DMS 273 (cell line): ENCODE measurements at regions not wholly inside any gene's neighbourhood (a gene's known extent, or its start where the extent isn't known, plus 50 kb on each side); places are given as distances from the start of the nearest gene placed in this dataset.

ENCODE experiments used
- DNase-seq: peaks from one replicate; lab custom pipeline; 2025; ENCODE audit not compliant: unreplicated experiment; lab: John Stamatoyannopoulos, UW

GRCh38 chr4:186886759-186887158 lies 163.1 kb upstream of the FAT1 start:
- no peak for DNase-seq

DNA sequence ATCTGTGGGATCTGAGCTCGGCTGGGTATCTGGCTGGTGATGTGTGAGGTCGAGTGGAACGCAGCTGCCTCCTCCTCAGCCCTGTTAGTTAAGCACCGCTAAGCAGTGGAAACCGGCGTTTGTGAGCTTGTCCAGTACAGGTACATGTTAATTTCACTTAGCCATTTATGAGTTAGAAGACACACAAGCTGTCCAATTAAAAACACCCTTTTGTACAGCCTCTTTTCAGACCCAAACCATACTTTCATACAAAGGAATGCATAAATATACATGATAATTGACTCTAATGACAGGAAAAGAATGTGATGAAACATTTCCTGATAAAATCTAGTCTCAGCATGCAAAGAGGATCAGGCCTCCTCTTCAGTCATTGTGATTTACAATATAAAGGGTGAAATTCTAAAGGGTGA lies 163.6 kb upstream of the FAT1 start:
- DNase-seq = peak; percentile 14

- no peak for DNase-seq
Measured at GRCh38 chr4:186887752-186888151, 164.1 kb upstream of the FAT1 start.

GRCh38 chr4:186889876-186890643 lies 166.4 kb upstream of the FAT1 start:
- DNase-seq = no peak

- no peak for DNase-seq
Measured at GRCh38 chr4:186891859-186892486, 168.3 kb upstream of the FAT1 start.

DNA sequence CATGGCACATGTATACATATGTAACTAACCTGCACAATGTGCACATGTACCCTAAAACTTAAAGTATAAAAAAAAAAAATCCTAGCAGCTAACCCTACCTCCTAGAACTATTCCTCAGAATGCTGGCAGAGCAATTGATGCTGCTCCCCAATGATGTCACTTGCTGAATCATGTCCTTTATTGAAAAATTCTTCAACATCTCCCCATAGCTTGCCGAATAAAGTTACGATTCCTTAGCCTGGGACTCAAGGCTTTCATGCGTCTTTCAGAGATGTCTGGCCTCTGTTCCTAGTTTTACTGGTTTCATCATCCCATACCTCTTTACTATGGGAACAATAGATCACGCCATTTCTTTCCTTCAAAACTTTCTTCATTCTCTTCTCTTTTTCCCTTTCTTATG lies 174.7 kb upstream of the FAT1 start:
- no peak for DNase-seq

- DNase-seq = no peak
Measured at GRCh38 chr4:186900232-186900900, 176.7 kb upstream of the FAT1 start.

- no peak for DNase-seq
Measured at GRCh38 chr4:186900984-186901383, 177.3 kb upstream of the FAT1 start.

- no peak for DNase-seq
Measured at GRCh38 chr4:186901850-186902249, 178.2 kb upstream of the FAT1 start.

DNA sequence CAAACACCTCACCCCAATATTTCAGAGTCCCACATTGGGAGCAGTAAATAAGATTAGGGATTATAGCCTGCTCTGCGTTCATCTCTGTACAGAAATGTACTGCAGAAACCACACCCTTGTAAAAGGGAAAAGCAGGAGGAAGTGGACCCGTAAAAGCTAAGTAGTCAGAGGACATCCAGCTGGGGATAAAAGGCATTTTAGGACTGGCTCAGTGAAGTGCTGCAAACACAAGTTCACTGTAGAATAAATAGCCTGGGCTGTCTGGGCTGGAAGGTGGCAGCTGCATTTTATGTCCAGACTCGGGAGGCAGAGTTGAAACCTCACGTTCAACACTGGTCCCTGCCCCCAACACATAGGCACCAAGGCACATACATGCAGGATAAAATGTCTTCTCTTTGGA lies 178.7 kb upstream of the FAT1 start:
- DNase-seq = peak; percentile 9

GRCh38 chr4:186904101-186904500 lies 180.4 kb upstream of the FAT1 start:
- no peak for DNase-seq

- no peak for DNase-seq
Measured at GRCh38 chr4:186906722-186907121, 183.1 kb upstream of the FAT1 start.

DNA sequence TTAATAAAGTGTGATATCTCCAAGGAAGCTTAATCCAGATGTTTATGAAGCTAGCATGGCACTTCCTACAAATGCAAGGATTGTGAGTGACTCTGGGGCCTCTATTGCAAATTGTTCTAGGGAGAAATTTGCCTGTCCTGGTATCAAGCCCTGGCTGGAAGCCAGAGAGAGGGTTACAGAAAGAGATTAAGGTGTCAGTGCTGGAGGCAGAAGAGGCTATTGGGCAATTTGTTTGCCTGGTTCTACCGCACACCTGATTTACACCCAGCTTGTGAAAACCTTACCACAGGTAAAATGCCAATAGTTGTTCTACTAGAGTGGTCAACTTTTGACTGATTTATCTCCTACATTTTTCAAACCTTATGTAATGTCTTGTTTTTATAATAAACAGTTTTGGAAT lies 186.7 kb upstream of the FAT1 start:
- no peak for DNase-seq

DNA sequence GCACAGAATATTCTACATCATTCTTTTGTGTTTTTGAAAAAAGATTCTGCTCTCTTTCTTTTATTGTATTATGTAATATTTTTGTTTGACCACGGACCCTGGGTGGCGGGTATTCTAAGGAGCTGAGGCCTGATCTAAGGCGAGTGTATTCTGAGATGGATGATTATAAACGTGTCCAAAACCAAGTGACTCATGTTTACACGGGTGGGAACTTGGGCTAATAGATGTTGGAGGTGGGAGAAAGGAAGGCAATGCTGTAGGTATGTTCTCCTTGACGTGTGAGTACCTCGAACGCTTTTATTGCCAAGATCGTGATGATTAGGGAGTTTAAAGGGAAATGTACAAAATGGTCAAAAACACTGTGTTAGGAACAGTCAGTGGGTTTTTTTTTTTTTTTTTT lies 188.9 kb upstream of the FAT1 start:
- no peak for DNase-seq

DNA sequence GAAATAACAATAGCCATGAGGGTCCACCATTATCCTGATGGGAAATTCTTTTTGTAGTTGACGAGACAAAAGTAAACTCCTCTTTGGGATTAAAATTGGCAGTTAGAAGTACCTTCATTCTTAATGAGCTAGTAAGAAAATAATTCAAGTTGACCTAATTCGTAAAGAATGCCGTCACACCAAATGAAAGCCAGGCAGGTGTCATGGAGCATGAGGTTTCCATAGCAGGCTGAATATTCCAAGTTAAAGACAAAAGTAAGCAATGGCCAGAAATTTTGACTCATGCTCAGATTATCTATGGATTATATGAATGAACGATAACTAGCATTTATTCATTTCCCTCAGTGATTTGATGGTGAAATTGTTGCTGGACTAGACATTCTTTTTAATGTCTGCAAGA lies 192.2 kb upstream of the FAT1 start:
- DNase-seq = no peak

DNA sequence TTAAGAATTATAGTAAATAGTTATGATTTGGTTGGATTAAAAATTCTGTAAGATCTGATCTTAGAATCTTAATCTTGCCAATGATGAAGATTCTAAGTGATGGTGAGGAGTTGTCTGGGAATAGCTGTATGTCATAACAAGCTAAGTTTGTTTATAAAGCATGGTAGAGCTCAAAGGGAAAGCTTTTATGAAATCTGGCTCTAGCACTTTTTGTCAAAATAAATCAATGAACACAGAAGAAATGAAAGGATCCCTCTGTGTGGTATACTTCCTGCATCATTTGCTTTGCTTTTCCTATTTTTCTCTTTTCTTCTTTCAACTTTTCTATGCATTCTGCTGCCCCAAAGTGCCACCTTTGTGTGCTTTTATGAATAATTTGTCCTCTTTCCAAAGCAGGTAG lies 193.5 kb upstream of the FAT1 start:
- DNase-seq = no peak

DNA sequence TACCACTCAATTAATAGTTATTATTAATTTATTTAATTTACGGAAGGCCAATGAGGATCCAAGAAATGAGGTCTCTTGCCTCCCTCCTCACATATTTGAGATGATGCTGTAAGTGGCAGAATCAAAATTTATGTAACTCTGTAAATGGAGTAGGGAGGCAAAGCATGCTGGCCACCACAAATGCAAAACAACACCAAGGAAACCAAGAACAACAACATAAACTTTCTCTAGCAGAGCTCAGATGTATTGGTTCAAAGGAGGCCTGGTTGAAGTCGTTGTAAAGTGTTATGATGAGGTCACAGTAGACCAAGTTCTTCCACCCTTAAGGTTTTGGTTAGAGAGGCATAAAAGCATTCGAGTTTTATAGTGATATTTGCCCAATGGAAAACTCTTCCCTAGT lies 194.8 kb upstream of the FAT1 start:
- no peak for DNase-seq

DNA sequence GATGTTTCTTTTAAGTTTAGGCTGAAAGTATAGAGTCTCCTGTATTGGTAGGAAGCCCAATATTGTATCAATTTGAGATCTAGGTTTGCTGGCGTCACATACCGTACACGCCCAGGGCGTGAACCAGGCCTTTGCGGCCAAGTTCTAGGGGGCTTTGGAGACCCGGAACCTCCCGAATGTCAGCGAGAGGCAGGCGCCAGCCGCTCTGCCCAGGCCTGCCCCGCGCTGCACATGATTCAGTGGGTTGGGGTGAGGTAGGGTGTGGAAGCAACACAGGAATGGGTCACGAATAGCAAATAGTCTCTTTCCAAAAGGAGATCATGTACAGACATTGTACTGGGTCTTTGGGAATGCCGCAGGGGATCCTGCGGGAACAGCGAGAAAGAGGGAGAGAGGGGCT lies 195.7 kb upstream of the FAT1 start:
- no peak for DNase-seq

- no peak for DNase-seq
Measured at GRCh38 chr4:186920483-186920882, 196.8 kb upstream of the FAT1 start.

- no peak for DNase-seq
Measured at GRCh38 chr4:186920992-186921391, 197.3 kb upstream of the FAT1 start.

DNA sequence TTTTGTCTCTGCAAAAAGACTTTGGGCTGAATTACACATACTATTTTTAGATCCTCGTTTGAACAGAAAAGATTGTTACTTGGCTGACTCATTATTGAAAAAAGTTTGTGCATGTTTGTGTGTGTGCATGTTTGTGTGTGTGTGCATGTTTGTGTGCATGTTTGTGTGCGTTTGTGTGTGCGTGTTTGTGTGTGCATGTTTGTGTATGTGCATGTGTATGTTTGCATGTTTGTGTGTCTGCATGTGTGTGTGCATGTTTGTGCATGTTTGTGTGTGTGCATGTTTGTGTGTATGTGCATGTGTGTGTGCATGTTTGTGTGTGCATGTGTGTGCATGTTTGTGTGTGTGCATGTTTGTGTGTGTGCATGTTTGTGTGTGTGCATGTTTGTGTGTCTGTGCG lies 201.1 kb upstream of the FAT1 start:
- DNase-seq = no peak

DNA sequence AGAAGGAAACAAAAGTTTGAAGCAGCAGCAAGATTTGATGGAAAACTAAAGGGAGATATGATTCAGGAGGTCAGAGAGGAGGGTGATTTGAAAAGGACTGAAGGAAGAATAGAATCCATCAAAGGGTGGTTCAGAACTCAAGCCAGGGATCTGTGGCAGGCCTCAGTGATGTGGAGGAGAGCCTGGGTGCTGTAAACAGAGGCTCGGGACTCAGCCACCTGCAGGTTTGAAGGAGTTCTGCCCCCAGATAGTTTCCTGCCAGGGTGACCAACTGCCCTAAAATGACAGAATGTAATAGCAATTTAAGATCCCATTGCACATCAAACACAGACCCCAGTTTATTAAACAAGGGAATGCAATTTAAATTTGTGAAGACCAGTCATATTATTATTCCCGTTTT lies 204.0 kb upstream of the FAT1 start:
- no peak for DNase-seq
